ENCODE measurements at regions not wholly inside any gene's neighbourhood (a gene's known extent, or its start where the extent isn't known, plus 50 kb on each side); places are given as distances from the start of the nearest gene placed in this dataset.

- Histone ChIP-seq H4K20me1 (ENCODE audit: low read length) (no peaks in the 10 kb centered on the region), H3K27me3 (ENCODE audit: low read length) (no peaks in the 10 kb centered on the region), H3K79me2 (ENCODE audit: low read length) (no peaks in the 10 kb centered on the region), H3F3A (ENCODE audit: low read length, unreplicated experiment) (no peaks in the 10 kb centered on the region), H3K4me3 (ENCODE audit: low read length) (no peak overlapping the region), H3K27ac (ENCODE audit: low read length) (no peak overlapping the region), H3K9me3 (ENCODE audit: low read length) (no peaks in the 10 kb centered on the region), H3K4me2 (ENCODE audit: low read length) (no peak overlapping the region), H3K4me1 (ENCODE audit: insufficient read depth, low read length) (no peaks in the 10 kb centered on the region), H3K9ac (ENCODE audit: low read length) (no peak overlapping the region), H3K36me3 (ENCODE audit: low read depth, low read length) (no peaks in the 10 kb centered on the region), H2AFZ (ENCODE audit: low read length) (no peak overlapping the region), H3K9me2 (replicated peaks; ENCODE audit: low read length) (no peaks in the 10 kb centered on the region)
- intact Hi-C loops (cut with micrococcal nuclease): no loop called here
- CTCF ChIA-PET: no interaction called here
- POLR2A ChIA-PET (ENCODE audit: unreplicated experiment): no interaction called here
- BruUV-seq (replicated peaks): no TSS peak
- no peak for ATAC-seq
- DNase-seq: no peak
- TF ChIP-seq CTCF (conservative IDR thresholded peaks at IDR 0.05; ENCODE audit: low read depth, low read length) (no peak), EZH2 (IDR thresholded peaks at IDR 0.05; ENCODE audit: low read length, unreplicated experiment) (no peak), EZH2phosphoT487 (IDR thresholded peaks at IDR 0.05; ENCODE audit: borderline replicate concordance, low read length) (no peak)
Observed at GRCh38 chr4:115294717-115295116, 181.3 kb upstream of the NDST4 start.

GRCh38 chr4:115293093-115293462 lies 179.7 kb upstream of the NDST4 start:
- DNase-seq (no peak), ATAC-seq (no peak)
- POLR2A ChIA-PET (ENCODE audit: unreplicated experiment): no interaction called here
- H3K27ac ChIP-seq (ENCODE audit: low read length): no peak overlapping the region
- TF ChIP-seq EZH2 (IDR thresholded peaks at IDR 0.05; ENCODE audit: low read length, unreplicated experiment) (no peak), EZH2phosphoT487 (IDR thresholded peaks at IDR 0.05; ENCODE audit: borderline replicate concordance, low read length) (no peak), CTCF (conservative IDR thresholded peaks at IDR 0.05; ENCODE audit: low read depth, low read length) (no peak)
- H3K9me2 ChIP-seq (replicated peaks; ENCODE audit: low read length): no peaks in the 10 kb centered on the region
- no peak overlapping the region for H3K4me3 ChIP-seq (ENCODE audit: low read length)
- no peaks in the 10 kb centered on the region for H3F3A ChIP-seq (ENCODE audit: low read length, unreplicated experiment)
- H2AFZ ChIP-seq (ENCODE audit: low read length): no peak overlapping the region
- no peaks in the 10 kb centered on the region for H3K9me3 ChIP-seq (ENCODE audit: low read length)
- no peak overlapping the region for H3K4me2 ChIP-seq (ENCODE audit: low read length)
- intact Hi-C loops (cut with micrococcal nuclease): no loop called here
- CTCF ChIA-PET: no interaction called here
- no peaks in the 10 kb centered on the region for H4K20me1 ChIP-seq (ENCODE audit: low read length)
- H3K4me1 ChIP-seq (ENCODE audit: insufficient read depth, low read length): no peaks in the 10 kb centered on the region
- BruUV-seq (replicated peaks): no TSS peak
- H3K36me3 ChIP-seq (ENCODE audit: low read depth, low read length): no peaks in the 10 kb centered on the region
- no peaks in the 10 kb centered on the region for H3K79me2 ChIP-seq (ENCODE audit: low read length)
- H3K9ac ChIP-seq (ENCODE audit: low read length): no peak overlapping the region
- no peaks in the 10 kb centered on the region for H3K27me3 ChIP-seq (ENCODE audit: low read length)

- no peak overlapping the region for H3K4me3 ChIP-seq (ENCODE audit: low read length)
- ChIA-PET CTCF (no interaction called here), POLR2A (ENCODE audit: unreplicated experiment) (no interaction called here)
- H3K79me2 ChIP-seq (ENCODE audit: low read length): no peaks in the 10 kb centered on the region
- H3K27ac ChIP-seq (ENCODE audit: low read length): no peak overlapping the region
- no peaks in the 10 kb centered on the region for H3K9me2 ChIP-seq (replicated peaks; ENCODE audit: low read length)
- H3K27me3 ChIP-seq (ENCODE audit: low read length): no peaks in the 10 kb centered on the region
- H4K20me1 ChIP-seq (ENCODE audit: low read length): no peaks in the 10 kb centered on the region
- intact Hi-C loops (cut with micrococcal nuclease): no loop called here
- no peaks in the 10 kb centered on the region for H3K36me3 ChIP-seq (ENCODE audit: low read depth, low read length)
- no peak overlapping the region for H3K4me2 ChIP-seq (ENCODE audit: low read length)
- no peaks in the 10 kb centered on the region for H3K9me3 ChIP-seq (ENCODE audit: low read length)
- ATAC-seq (no peak), DNase-seq (no peak)
- no peak overlapping the region for H2AFZ ChIP-seq (ENCODE audit: low read length)
- H3K4me1 ChIP-seq (ENCODE audit: insufficient read depth, low read length): no peaks in the 10 kb centered on the region
- no peak overlapping the region for H3K9ac ChIP-seq (ENCODE audit: low read length)
- TF ChIP-seq EZH2 (IDR thresholded peaks at IDR 0.05; ENCODE audit: low read length, unreplicated experiment): no peak
- no peak for TF ChIP-seq EZH2phosphoT487 (IDR thresholded peaks at IDR 0.05; ENCODE audit: borderline replicate concordance, low read length)
- no peak for TF ChIP-seq CTCF (conservative IDR thresholded peaks at IDR 0.05; ENCODE audit: low read depth, low read length)
- no TSS peak for BruUV-seq (replicated peaks)
- no peaks in the 10 kb centered on the region for H3F3A ChIP-seq (ENCODE audit: low read length, unreplicated experiment)
Observed at GRCh38 chr4:115292320-115293092, 179.1 kb upstream of the NDST4 start.

Measured in PC-3 (cell line).